ENCODE measurements at regions not wholly inside any gene's neighbourhood (a gene's known extent, or its start where the extent isn't known, plus 50 kb on each side); places are given as distances from the start of the nearest gene placed in this dataset.
"Not testable (repeated sequence)": the region's sequence is repeated elsewhere in the genome, so short reads cannot be mapped to it uniquely, and the experiment has no call there.

DNA sequence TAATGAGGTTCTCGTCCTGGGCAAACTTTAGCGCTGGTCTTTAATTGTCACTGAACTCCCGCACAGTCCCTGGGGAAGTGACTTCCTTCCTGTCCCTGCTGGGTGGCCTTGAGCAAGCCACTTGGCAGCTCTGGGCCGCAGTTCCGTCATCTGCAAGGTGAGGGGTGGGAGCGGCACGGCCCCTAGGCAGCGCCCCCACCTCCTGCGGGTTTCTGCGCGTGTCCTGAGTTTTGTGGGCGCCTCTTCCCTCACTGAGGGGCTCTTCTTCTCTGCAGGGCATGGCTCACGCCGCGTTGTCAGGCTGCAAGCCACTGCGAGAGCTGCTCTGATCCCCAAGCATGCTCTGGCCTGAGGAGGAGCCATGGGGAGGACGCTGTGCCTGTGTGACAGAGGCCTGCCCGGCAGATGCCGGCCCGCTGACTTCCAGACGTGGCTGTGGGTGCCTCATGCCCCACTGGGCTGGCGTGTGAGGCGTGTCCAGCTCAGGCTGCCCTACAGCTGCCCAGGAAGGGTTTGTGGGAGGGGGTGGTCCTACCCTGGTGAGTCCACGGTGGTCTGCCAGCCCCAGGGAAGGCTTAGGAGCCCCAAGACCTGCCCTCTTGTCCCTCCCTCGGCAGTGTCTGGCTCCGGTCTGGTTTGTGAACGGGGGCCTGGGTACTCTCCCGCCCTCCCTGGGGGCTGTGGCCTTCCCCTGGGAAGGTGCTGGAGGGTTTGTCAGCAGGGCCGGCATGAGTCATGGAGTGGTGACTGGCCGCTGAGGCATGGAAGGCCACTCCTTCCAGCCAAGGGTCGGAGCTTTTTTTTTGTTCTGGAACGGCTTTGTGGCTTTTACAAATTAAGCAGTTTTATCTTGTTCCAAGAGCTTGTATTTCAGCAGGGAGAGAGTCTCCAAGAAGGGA, 182.0 kb downstream of the SEC14L1 start:
- no peak for DNase-seq

DNA sequence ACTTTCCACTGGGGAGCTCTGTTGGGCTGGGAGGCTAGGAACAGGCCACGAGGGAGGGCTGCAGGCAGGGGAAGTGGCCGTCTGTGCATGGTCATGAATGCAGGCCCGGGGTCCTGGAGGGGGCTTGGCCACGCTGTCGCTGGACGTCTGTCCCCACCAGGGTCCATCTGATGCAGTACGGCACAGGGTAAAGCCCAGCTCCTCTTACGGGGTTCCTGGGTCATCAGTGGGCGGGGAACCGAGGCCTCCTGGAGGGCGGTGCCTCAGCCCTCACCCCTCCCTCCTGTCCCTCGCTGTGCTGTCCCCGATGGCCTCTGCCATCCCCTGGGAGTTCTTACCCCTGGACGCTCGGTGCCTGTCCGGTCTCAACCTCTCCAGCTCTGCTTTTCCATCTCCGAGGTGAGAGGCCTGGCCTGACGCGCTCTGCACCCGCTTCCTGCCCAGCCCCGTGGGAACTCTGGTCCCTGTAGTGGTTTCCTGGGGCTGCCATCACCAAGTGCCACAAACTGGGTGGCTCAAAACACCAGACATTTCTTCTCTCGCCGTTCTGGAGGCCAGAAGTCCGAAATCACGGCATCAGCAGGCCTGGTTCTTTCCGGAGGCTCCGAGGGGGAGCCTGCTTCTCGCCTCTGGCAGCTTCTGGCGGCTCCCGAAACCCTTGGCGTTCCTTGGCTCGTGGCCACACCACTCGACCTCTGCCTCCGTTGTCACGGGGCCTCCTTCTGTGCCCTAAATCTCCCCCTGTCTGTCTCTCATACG, 182.8 kb downstream of the SEC14L1 start:
- DNase-seq: no peak

DNA sequence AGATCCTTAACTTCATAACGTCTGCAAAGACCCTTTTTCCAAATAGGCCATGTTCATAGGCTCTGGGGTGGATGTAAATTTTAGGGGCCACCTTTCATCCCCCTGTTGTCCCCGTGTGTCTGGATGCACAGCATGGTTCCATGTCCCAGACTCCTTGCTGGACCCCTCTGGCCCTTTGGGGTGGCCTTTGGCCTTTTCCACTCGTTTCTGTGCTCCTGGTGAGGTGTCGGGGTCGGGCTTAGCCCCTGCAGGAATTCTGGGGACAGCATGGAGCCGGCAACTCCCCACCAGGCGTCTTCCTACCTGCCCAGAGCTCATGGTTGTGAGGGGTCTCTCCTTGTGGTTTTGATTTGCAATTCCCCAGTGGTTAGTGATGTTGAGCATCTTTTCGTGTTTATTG, 183.5 kb downstream of the SEC14L1 start:
- DNase-seq: no peak

DNA sequence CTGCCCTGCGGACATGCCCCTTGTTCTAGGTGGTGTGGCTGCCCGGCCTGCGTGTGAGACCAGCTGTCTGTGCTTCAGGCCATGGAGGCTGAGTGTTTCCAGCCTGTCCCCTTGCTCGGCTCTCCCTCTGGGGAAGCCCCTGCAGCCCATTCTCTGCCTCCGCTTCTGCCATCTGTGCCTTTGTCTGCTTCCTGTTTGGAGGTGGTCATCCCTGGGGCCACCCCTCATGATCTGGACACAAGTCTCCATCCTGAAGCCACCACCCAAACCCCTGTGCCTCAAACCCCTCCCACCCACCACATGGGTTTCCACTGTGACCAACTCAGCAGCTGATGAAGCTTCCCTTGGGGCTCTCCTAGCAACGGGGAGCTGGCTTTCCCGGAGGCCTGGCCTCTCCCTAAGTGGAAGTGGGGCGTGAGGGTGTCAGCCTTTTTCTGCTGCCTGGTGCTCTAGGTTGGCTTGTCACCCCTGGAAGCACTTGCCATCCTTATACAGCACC, 184.9 kb downstream of the SEC14L1 start:
- no peak for DNase-seq

DNA sequence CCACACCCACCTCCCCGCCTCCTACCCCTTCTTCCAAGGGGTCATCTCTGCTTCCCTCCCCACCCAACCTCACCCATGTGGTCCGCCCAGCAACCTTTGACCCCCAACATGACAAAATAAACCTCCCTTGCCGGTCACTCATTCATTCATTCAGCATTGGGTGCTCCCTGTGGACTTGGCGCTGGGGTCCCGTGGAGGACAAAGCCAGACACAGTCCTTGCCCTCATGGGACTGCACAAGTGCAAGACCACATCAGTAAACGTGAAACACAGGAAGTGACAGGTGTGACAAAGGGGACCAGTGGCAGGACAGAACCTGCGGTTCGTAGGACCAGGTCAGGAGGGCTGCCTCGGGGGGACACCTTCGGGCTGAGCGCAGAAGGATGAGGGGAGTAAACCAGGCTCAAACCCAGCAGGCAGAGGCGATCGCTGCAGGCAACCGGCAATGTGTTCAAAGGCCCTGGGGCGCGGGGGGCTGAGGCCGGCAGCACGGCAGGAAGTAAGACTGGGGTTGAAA, 185.4 kb downstream of the SEC14L1 start:
- no peak for DNase-seq

DNA sequence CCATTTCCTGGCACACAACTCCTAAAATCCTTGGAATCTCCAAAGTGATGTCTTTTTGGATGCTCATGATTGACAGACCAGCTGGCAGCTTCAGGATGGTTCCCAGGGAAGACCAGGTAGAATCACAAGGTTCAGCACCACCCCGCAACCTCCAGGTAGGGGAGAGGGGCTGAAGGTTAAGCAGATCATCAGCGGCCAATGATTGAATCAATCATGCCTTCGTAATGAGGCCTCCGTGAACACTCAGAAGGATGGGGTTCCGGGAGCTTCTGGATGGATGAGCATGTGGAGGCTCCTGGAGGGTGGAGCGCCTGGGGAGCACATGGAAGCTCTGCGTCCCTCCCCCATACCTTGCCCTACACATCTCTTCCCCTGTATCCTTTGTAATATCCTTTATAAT, 185.9 kb downstream of the SEC14L1 start:
- no peak for DNase-seq

DNA sequence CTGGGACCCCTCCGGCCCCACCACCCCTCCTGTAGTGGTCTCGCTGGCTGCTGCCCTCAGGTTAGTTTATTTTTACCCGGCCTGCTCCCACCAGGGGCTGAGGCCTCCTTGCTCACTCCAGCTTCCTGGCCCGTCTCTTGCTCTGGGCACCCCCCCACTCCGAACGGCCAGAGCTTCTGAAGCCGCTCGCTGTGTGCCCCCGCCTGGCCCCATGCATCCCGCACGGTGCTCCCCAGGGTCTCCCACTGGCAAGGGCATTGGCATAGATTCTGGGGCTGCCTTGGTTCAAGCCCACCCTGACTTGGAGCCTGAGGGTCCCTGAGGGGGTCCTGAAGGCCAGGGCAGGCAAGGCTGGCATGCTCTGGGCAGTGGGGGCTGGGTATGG, 186.4 kb downstream of the SEC14L1 start:
- DNase-seq: no peak

DNA sequence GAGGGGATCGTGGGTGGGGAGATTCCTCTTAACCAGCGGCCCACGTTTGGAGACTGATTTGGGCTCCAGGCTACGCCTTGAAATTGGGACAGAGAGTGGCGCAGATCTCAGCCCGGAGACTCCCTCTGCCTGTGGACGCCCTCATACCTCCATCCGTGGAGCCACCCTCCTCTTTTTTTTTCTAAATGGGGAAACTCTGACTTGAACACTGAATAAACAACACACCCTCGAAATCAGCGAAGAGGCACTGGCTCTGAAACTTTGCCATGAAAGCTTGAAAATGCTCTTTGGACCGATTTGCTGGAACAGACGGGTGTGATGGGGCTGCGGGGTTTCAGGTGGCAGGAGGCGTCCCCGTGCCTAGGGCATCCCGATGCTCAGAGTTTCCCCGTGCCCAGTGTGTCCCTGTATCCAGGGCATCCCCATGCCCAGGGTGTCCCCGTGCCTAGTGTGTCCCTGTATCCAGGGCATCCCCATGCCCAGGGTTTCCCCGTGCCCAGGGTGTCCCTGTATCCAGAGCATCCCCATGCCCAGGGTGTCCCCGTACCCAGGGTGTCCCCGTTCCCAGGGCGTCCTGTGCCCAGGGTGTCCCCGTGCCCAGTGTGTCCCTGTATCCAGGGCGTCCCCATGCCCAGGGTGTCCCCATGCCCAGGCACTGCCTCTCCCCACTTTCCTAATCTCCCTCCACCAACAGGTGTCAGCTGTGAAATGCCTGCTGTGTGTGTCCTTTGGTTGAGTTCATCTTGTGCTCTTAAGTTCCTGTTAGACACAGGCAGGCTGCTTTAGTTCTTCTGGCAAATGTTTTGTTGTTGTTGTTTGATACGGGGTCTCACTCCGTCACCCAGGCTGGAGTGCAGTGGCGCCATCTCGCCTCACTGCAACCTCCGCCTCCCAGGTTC, 187.0 kb downstream of the SEC14L1 start:
- DNase-seq: no peak

DNA sequence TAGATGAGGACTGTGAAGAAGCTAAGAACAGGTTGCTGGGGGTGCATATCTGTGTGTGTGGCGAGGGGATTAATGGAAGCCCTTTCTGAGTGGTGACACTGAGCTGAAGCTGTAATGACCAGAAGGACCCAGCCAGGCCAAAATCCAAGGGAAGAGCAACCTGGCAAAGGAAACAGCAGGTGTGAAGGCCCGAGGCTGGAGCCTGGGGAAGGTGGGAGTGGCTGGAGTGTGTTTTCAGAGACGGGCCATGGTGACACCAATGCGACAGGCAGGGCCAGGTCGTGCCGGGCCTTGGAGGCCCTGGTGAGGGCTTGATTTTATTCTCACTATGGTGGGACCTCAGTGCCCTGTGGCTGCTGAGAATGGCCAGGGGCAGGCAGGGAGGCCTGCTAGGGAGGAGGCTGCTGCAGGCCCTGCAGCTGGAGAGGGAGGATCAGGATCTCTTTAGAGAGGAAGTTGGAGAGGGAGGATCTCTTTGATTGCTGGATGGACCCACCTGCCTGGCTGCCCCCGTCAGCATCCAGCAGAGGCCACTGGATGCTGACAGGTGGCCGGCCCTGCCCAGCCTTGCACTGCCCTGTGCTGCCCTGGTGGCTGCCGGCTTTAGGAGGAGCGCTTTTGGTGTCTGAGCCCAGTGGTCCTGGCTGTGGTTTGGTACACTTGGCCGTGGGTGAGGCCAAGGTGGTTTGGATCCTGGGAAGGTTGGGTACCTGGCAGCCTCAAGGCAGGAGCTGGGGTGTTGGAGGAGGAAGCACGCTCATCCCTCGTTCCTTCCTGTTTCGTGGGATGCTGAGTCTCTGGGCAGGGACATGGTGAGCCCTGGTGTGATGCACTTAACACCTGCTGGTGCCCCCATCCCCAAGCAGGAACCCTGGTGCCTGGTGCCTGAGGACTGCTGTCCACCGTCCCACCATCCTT, 188.3 kb downstream of the SEC14L1 start:
- DNase-seq: no peak

DNA sequence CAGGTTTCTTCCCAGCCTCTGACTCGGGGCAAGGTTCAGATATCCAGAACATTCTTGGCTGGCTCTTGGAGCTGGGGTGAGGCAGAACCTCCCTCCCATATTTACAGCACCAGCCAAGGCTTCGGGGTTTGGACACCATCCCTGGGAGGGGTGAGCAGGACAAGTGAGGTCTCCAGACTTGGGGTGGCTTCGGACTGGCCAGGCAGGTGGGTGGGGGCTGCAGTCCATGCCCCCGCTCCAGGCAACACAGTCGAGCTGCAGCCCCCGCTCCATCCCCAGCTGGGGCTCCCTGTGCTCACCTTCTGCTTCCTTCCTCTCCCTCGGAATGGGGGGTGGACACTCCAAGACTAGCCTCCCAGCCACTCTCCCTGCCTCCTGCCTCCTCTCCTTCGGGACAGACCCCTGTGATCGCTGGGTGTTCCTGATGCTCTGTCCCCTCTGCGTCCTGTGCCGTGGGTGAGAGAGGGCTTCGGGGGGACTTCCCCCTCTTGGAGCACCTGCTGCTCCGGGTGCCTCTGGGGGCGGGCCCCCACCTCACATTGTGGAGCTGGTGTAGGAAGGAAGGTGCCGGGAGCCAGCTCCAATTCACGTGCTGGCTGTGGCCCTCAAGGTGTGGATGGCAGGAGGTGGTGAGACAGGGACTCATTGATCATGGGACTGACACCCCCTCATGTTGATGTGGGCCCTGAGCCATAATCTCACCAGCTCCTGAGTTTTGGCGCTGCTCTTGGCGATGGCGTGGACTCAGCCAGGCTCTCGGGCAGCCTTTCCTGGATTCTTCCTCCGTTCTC, 189.2 kb downstream of the SEC14L1 start:
- DNase-seq: no peak

DNA sequence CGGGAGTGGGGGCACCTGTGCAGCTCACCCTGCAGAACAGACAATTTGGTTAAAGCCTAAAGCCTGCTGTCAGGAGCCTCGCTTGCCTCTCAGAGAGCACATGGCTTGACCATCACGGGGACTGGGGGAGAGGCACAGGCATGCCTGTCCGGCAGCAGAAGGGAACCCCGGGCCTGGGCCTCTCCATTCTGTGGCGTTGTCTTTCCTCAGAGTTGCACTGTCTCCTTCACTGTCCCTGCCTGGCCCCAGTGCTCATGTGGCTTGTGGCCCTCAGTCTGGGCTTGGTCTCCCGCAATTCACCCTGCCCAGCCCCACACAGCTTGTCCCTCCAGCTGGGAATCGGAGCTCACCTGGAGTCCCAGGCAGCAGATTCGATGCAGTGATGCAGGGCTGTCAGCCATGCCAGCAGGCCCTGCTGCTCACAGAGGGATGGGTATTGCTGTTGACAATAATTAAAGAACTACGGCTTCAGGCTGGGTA, 189.9 kb downstream of the SEC14L1 start:
- no peak for DNase-seq

DNA sequence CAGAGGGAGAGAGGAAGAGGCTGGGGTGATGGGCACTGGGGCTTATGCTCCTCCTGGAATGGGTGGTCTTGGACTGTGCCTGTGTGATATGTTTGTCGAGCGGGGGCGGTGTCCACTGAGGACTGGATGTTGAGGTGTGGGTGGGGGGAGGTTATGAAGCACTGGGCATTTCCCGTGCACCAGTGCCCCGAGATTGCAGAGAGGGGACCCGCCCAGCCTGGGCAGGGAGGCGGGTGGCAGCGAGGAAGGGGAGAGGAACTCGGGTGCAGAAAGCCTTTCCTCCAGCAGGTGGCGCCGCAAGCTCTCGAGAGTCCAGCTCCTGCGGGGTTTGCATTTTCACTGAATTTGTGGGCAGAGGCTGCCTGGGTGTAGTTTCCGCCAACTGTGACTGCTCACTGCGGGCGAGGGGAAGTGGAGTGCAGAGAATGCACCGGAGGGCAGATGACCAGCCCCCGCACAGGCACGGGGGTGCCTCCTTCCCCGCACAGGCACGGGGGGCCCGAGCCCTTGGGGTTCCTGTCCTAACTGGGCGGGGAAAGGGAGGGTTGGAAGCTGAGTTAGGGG, 190.6 kb downstream of the SEC14L1 start:
- DNase-seq: peak; percentile 81

DNA sequence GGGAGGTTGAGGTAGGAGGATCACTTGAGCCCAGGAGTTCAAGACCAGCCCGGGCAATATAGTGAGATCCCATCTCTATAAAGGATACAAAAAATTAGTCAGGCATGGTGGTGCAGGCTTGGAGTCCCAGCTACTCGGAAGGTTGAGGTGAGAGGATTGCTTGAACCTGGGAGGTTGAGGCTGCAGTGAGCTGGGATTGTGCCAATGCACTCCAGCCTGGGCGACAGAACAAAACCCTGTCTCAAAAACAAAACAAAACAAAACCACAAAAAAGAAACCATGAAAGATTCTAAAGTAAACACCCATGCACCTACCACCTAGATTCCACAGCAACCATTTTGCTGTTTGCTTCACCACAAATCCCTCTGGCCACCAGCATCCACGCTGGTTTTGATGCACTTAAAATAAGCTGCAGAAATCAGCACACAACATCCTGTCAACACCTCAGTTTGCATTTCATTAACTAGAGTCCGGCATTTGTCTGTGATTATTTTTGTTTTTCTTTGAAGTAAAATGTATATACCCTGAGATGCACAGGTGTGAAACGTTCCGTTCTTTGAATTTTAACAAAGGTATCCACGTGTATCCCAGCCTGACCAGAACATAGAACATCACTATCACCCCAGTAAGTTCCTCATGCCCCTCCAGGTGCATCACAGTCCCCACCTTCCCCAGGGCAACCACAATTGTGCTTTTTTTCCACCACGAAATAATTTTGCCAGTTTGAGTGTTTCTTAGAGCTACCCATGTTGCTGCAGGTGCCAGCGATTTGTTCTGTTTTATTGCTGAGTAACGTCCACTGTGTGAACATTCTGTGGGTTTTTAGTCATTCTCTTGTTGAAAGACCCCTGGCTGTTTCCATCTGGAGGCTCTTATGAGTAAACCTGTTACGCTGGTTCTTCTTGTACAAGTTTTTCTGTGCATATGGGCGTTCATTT, 191.5 kb downstream of the SEC14L1 start:
- no peak for DNase-seq

DNA sequence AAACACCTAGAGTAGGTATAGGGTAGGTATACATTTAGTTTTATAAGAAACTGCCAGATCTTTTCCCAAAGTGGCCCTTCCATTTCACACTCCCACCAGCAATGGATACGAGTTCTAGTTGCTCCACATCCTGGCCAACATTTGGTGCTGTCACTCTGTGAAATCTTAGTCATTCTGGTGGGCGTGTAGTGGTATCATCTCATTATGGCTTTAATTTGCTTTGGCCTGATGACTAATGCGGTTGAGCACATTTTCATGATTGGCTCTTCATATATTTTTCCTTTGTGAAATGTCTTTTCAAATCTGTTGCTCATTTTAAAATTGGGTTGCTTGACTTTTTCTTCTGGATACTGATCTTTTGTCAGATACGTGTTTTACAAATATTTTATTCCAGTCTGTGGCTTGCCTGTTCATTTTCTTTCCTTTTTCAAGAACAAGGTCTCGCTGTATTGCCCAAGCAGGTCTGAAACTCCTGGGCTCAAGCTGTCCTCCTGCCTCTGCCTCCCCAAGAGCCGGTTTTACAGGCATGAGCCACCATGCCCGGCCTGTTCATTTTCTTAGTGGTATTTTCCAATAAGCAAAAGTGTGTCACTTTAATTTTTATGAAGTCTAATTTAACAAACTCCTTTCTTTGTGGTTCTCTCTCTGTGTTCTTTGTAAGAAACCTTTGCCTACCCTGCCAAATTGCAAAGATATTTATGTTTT, 192.4 kb downstream of the SEC14L1 start:
- no peak for DNase-seq

DNA sequence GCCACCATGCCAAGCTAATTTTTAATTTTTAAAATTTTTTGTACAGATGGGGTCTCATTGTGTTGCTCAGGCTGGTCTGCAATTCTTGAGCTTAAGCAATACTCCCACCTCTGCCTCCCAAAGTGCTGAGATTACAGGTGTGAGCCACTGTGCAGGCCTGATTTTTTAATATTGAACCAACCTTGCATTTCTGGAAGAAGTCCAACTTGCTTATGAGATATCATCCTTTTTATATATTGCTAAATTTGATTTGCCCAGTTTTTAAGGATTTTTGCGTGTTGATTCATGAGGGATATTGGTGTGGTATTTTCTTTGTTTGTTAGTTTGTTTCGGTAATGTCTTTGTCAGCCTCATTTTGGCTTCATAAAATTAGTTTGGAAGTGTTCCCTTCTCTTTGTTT, 196.4 kb downstream of the SEC14L1 start:
- DNase-seq: no peak

DNA sequence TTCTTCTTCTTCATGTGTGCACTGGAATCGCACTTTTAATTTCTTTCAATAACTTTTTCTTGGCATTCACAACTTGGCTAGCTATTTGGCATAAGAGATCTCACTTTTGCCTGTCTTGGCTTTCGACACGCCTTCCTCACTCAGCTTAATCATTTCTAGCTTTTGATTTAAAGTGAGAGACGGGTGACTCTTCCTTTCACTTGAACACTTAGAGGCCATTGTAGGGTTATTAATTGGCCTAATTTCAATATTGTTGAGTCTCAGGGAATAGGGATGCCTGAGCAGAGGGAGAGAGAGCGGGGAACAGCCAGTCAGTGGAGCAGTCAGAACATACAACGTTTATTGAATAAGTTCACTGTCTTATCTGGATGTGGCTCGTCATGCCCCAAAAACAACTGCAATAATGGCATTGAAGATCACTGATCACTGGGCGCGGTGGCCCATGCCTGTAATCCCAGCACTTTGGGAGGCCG, 200.3 kb downstream of the SEC14L1 start:
- DNase-seq: no peak

DNA sequence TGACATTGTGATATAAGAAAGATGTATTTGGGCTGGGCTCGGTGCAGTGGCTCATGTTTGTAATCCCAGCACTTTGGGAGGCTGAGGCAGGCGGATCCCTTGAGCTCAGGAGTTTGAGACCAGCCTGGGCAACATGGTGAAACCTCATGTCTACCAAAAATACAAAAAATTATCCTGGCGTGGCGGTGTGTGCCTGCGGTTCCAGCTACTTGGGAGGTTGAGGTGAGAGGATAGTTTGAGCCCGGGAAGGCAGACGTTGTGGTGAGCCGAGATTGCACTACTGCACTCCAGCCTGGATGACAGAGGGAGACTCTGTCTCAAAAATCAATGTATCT, 201.9 kb downstream of the SEC14L1 start:
- DNase-seq: not testable (repeated sequence)

DNA sequence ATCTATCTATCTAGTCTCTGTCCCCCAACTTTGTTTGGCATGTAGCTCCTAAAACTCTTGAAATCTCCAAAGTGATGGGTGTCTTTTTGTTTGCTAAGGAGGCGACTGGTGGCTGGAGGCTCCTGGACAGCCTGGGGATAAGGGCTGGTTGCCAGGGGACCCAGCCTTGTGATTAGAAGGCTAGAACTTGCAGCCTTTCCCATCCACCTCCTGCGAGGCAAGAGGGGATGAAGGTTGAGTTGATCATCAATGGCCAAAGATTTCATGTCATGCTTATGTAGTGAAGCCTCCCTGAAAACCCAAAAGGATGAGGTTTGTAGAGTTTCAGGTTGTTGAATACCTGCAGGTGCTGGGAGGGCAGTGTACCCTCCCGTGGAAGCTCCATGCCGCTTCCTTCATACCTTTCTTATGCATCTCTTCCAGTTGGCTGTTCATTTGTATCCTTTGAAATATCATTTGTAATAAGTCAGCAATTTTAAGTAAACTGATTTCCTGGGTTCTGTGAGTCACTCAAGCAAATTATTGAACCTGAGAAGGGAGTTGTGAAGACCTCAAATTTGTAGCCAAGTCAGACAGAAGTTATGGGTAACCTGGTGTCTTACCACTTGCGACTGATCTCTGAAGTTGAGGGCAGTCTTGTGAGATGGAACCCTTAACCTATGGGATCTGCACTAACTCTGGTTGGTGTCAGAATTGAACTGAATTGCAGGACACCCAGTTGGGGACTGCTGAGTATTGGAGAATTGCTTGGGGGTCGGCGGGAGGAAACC, 202.4 kb downstream of the SEC14L1 start:
- DNase-seq: no peak

All from NCI-H2029 (cell line).